Heart left ventricle (tissue), 13 donors: ENCODE measurements at regions not wholly inside any gene's neighbourhood (a gene's known extent, or its start where the extent isn't known, plus 50 kb on each side); places are given as distances from the start of the nearest gene placed in this dataset.

Source experiments
- CTCF ChIP-seq, 12 donors: fragments of 200-600 bp; sonication (generic) in 4 of 12; IDR thresholded peaks; one replicate each; pipeline versions ENCODE4 v1.5.0 to v1.8.0; 2018 to 2022; ENCODE audit warnings: antibody characterized with exemption in 12 of 12, mild to moderate bottlenecking in 5 of 12
- POLR2A ChIP-seq, 2 donors: fragments of 450-650 bp; IDR thresholded peaks; one replicate each; pipeline ENCODE4 v1.6.1; 2017; ENCODE audit warnings: antibody characterized with exemption in 2 of 2, mild to moderate bottlenecking in 2 of 2, moderate library complexity in 2 of 2
- donor health status: ischemic (EF 13 %, LVEDD 7.1; RV severe dilation, severe dysfunction).
- donor health status: DM: no; HTN: yes; CAD: no.
- donor health status: DM: no; HTN: no; CAD: no.
- donor health status: ischemic (EF 25% LVEDD 6.9; RV normal size, moderate dysfunction).
- donor health status: ischemic (EF 25% LVEDD 5.7; RV mildly dilated, moderate dysfunction).
- donor health status: ischemic (EF 35%, LVEDD 5.7; RV mildly dilated, moderate dysfunction).
- donor health status: nonischemic (EF 11% LVEDD 7.7; RV severe dilation, severe dysfunction).
- donor health status: DM: yes; HTN: yes; CAD: no.
- donor health status: PGD.
- donor health status: ischemic (EF 29% LVEDD 5.4; RV normal size, mild dysfunction).
- donor health status: nonischemic (EF 23%, LVEDD 6.1; RV moderate dilation, normal function).

- TF ChIP-seq CTCF (IDR thresholded peaks at IDR 0.05) (no peak), POLR2A (IDR thresholded peaks at IDR 0.05) (no peak)
Measured at GRCh38 chr18:54774981-54775665, 53.2 kb upstream of the RAB27B start.
